Pons (tissue), 1 donor: ENCODE measurements at regions not wholly inside any gene's neighbourhood (a gene's known extent, or its start where the extent isn't known, plus 50 kb on each side); places are given as distances from the start of the nearest gene placed in this dataset.
A peak's percentile ranks its signal among the peaks of the same experiment; 100 is the strongest.

Experiments used
- DNase-seq: peaks from one replicate; pipeline ENCODE4 v3.0.0-alpha.2; 2016; ENCODE audit warnings: low spot score

GRCh38 chr5:8393240-8393639 lies 524.3 kb downstream of the MTRR start:
- no peak for DNase-seq

- DNase-seq, result no peak
Measured at GRCh38 chr5:8394965-8395364, 526.0 kb downstream of the MTRR start.

- DNase-seq, result no peak
Measured at GRCh38 chr5:8396246-8396645, 527.3 kb downstream of the MTRR start.

- DNase-seq, result no peak
Measured at GRCh38 chr5:8396756-8397155, 527.8 kb downstream of the MTRR start.

GRCh38 chr5:8399471-8399870 lies 530.5 kb downstream of the MTRR start:
- DNase-seq, result no peak

- no peak for DNase-seq
Measured at GRCh38 chr5:8408258-8408657, 539.3 kb downstream of the MTRR start.

- DNase-seq, result peak; percentile 56
Measured at GRCh38 chr5:8410618-8411017, 541.7 kb downstream of the MTRR start.

- DNase-seq, result no peak
Measured at GRCh38 chr5:8413975-8414374, 545.0 kb downstream of the MTRR start.

- DNase-seq, result no peak
Measured at GRCh38 chr5:8417316-8418048, 548.5 kb downstream of the MTRR start.

GRCh38 chr5:8418049-8418426 lies 549.1 kb downstream of the MTRR start:
- no peak for DNase-seq

GRCh38 chr5:8429778-8430758 lies 561.1 kb downstream of the MTRR start:
- DNase-seq, result no peak

- no peak for DNase-seq
Measured at GRCh38 chr5:8434501-8434900, 565.6 kb downstream of the MTRR start.

- peak; percentile 34 for DNase-seq
Measured at GRCh38 chr5:8436924-8437323, 568.0 kb downstream of the MTRR start.

- no peak for DNase-seq
Measured at GRCh38 chr5:8445139-8445538, 576.2 kb downstream of the MTRR start.

- DNase-seq, result no peak
Measured at GRCh38 chr5:8446179-8446578, 577.2 kb downstream of the MTRR start.

- no peak for DNase-seq
Measured at GRCh38 chr5:8456846-8457186, 587.9 kb downstream of the MTRR start.

GRCh38 chr5:8457187-8458037 lies 588.5 kb downstream of the MTRR start:
- DNase-seq, result peak; percentile 95

- peak; percentile 7 for DNase-seq
Measured at GRCh38 chr5:8458038-8458383, 589.1 kb downstream of the MTRR start.

GRCh38 chr5:8461543-8461942 lies 592.6 kb downstream of the MTRR start:
- DNase-seq, result no peak

GRCh38 chr5:8462565-8462964 lies 593.6 kb downstream of the MTRR start:
- DNase-seq, result no peak

- DNase-seq, result no peak
Measured at GRCh38 chr5:8470489-8470888, 601.5 kb downstream of the MTRR start.

GRCh38 chr5:8471581-8471980 lies 602.6 kb downstream of the MTRR start:
- no peak for DNase-seq
